ENCODE measurements at regions not wholly inside any gene's neighbourhood (a gene's known extent, or its start where the extent isn't known, plus 50 kb on each side); places are given as distances from the start of the nearest gene placed in this dataset.

DNA sequence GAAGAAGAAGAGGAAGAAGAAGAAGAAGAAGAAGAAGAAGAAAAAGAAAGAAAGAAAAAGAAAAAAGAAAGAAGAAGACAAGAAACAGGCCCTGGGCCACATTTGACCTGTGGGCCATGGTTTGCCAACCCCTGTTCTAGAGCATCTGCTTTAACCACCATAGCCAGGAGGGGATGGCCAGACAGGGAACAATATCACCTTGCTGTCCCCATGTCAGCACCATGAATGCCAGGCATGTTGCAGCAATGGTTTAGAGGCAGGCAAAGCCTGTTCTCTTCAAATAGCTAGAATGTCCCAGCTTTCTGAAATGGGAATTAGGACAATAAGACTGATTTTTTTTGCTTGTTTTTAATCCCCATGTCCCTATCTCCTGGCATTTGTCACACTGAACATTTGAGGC lies 338.6 kb upstream of the PLET1 start:
- TF ChIP-seq, protein P1, sequence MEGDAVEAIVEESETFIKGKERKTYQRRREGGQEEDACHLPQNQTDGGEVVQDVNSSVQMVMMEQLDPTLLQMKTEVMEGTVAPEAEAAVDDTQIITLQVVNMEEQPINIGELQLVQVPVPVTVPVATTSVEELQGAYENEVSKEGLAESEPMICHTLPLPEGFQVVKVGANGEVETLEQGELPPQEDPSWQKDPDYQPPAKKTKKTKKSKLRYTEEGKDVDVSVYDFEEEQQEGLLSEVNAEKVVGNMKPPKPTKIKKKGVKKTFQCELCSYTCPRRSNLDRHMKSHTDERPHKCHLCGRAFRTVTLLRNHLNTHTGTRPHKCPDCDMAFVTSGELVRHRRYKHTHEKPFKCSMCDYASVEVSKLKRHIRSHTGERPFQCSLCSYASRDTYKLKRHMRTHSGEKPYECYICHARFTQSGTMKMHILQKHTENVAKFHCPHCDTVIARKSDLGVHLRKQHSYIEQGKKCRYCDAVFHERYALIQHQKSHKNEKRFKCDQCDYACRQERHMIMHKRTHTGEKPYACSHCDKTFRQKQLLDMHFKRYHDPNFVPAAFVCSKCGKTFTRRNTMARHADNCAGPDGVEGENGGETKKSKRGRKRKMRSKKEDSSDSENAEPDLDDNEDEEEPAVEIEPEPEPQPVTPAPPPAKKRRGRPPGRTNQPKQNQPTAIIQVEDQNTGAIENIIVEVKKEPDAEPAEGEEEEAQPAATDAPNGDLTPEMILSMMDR (IDR thresholded peaks at IDR 0.05; ENCODE audit: low read depth, low read length) = no peak
- H3K4me3 ChIP-seq (ENCODE audit: low read depth, low read length) = no peak overlapping the region
- DNase-seq (ENCODE audit: low read depth, low spot score) = no peak
- in situ Hi-C loops (cut with HindIII; ENCODE audit: low sequenced_read_pairs) = no loop called here

GRCh38 chr11:112599856-112600533 lies 339.3 kb upstream of the PLET1 start:
- H3K4me3 ChIP-seq (ENCODE audit: low read depth, low read length) = no peak overlapping the region
- TF ChIP-seq, protein P1 (IDR thresholded peaks at IDR 0.05; ENCODE audit: low read depth, low read length) = no peak
- DNase-seq (ENCODE audit: low read depth, low spot score) = no peak
- in situ Hi-C loops (cut with HindIII; ENCODE audit: low sequenced_read_pairs) = no loop called here

- in situ Hi-C loops (cut with HindIII; ENCODE audit: low sequenced_read_pairs) = no loop called here
- DNase-seq (ENCODE audit: low read depth, low spot score) = peak; percentile 59
- H3K4me3 ChIP-seq (ENCODE audit: low read depth, low read length) = no peak overlapping the region
- TF ChIP-seq, protein P1 (IDR thresholded peaks at IDR 0.05; ENCODE audit: low read depth, low read length) = no peak
Measured at GRCh38 chr11:112605093-112605666, 344.5 kb upstream of the PLET1 start.

DNA sequence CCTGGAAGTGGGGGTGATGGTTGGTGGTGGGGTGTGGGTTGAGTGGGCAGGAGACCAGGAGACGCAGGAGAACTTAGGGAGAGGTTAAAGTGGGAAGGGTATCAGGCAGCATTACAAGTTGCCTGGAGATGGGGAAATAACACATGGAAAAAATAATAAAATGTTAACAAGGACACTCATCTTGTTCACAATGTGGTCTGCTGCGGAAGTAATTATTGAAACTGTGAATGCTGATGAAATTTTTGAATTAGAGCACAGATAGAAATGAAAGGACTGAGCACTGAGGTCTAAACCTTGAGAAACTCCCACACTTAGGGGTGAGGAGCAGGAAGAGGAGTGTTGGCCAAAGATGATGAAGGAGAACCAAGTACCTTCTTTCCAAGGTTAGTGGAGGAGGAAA lies 346.0 kb upstream of the PLET1 start:
- DNase-seq (ENCODE audit: low read depth, low spot score) = no peak
- in situ Hi-C loops (cut with HindIII; ENCODE audit: low sequenced_read_pairs) = no loop called here
- H3K4me3 ChIP-seq (ENCODE audit: low read depth, low read length) = no peak overlapping the region
- TF ChIP-seq, protein P1 (IDR thresholded peaks at IDR 0.05; ENCODE audit: low read depth, low read length) = no peak

DNA sequence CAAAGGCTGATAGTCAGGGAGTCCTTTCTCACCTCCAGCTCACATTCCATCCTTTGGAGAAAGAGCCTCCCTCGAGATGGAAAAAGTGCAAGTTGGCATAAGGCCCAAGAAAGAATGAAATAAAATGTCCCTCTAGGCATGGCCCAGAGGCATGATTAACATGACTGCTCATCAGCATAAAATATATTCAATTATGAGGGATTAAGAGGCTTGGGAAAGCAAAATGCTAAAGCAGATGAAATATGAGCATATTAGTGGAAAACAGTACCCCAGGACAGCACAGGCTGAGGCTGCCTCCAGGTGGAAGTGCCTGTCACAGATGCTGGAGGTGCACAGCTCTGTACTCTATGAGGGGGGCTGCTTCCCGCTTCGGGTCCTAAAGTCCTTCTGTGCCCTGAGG lies 347.8 kb upstream of the PLET1 start:
- in situ Hi-C loops (cut with HindIII; ENCODE audit: low sequenced_read_pairs) = no loop called here
- no peak overlapping the region for H3K4me3 ChIP-seq (ENCODE audit: low read depth, low read length)
- DNase-seq (ENCODE audit: low read depth, low spot score) = no peak
- TF ChIP-seq, protein P1 (IDR thresholded peaks at IDR 0.05; ENCODE audit: low read depth, low read length) = no peak

- no peak overlapping the region for H3K4me3 ChIP-seq (ENCODE audit: low read depth, low read length)
- TF ChIP-seq, protein P1 (IDR thresholded peaks at IDR 0.05; ENCODE audit: low read depth, low read length) = no peak
- in situ Hi-C loops (cut with HindIII; ENCODE audit: low sequenced_read_pairs) = no loop called here
- DNase-seq (ENCODE audit: low read depth, low spot score) = no peak
Measured at GRCh38 chr11:112610494-112610893, 349.8 kb upstream of the PLET1 start.
